ENCODE measurements at regions not wholly inside any gene's neighbourhood (a gene's known extent, or its start where the extent isn't known, plus 50 kb on each side); places are given as distances from the start of the nearest gene placed in this dataset.
"Not testable (repeated sequence)": the region's sequence is repeated elsewhere in the genome, so short reads cannot be mapped to it uniquely, and the experiment has no call there.

- TF ChIP-seq CTCF (IDR thresholded peaks at IDR 0.05; ENCODE audit: extremely low read depth, insufficient read depth, missing control alignments) = no peak
- DNase-seq (ENCODE audit: low spot score) = no peak
- in situ Hi-C loops (cut with MboI; ENCODE audit: low pct_unique_long_range_greater_than_20kb, low sequenced_read_pairs, unreplicated experiment) = no loop called here
Measured at GRCh38 chr2:63740943-63741342, 100.8 kb upstream of the UGP2 start.

GRCh38 chr2:63741884-63742579 lies 99.7 kb upstream of the UGP2 start:
- in situ Hi-C loops (cut with MboI; ENCODE audit: low pct_unique_long_range_greater_than_20kb, low sequenced_read_pairs, unreplicated experiment) = no loop called here
- DNase-seq (ENCODE audit: low spot score) = no peak
- no peak for TF ChIP-seq CTCF (IDR thresholded peaks at IDR 0.05; ENCODE audit: extremely low read depth, insufficient read depth, missing control alignments)

- no peak for DNase-seq (ENCODE audit: low spot score)
- in situ Hi-C loops (cut with MboI; ENCODE audit: low pct_unique_long_range_greater_than_20kb, low sequenced_read_pairs, unreplicated experiment) = no loop called here
- no peak for TF ChIP-seq CTCF (IDR thresholded peaks at IDR 0.05; ENCODE audit: extremely low read depth, insufficient read depth, missing control alignments)
Measured at GRCh38 chr2:63742580-63742976, 99.1 kb upstream of the UGP2 start.

- DNase-seq (ENCODE audit: low spot score) = no peak
- in situ Hi-C loops (cut with MboI; ENCODE audit: low pct_unique_long_range_greater_than_20kb, low sequenced_read_pairs, unreplicated experiment) = no loop called here
- no peak for TF ChIP-seq CTCF (IDR thresholded peaks at IDR 0.05; ENCODE audit: extremely low read depth, insufficient read depth, missing control alignments)
Measured at GRCh38 chr2:63743170-63743981, 98.3 kb upstream of the UGP2 start.

GRCh38 chr2:63743982-63744966 lies 97.4 kb upstream of the UGP2 start:
- TF ChIP-seq CTCF (IDR thresholded peaks at IDR 0.05; ENCODE audit: extremely low read depth, insufficient read depth, missing control alignments) = no peak
- in situ Hi-C loops (cut with MboI; ENCODE audit: low pct_unique_long_range_greater_than_20kb, low sequenced_read_pairs, unreplicated experiment) = no loop called here
- DNase-seq (ENCODE audit: low spot score) = no peak

GRCh38 chr2:63746548-63746947 lies 95.1 kb upstream of the UGP2 start:
- in situ Hi-C loops (cut with MboI; ENCODE audit: low pct_unique_long_range_greater_than_20kb, low sequenced_read_pairs, unreplicated experiment); DNase-seq (ENCODE audit: low spot score): not testable (repeated sequence)
